DMS114 treated with DMSO at 0.1 percent for 48 hours (cell line): ENCODE measurements at regions not wholly inside any gene's neighbourhood (a gene's known extent, or its start where the extent isn't known, plus 50 kb on each side); places are given as distances from the start of the nearest gene placed in this dataset.

Experiments
- DNase-seq: peaks from one replicate; lab custom pipeline; 2025; ENCODE audit not compliant: unreplicated experiment; lab: John Stamatoyannopoulos, UW

DNA sequence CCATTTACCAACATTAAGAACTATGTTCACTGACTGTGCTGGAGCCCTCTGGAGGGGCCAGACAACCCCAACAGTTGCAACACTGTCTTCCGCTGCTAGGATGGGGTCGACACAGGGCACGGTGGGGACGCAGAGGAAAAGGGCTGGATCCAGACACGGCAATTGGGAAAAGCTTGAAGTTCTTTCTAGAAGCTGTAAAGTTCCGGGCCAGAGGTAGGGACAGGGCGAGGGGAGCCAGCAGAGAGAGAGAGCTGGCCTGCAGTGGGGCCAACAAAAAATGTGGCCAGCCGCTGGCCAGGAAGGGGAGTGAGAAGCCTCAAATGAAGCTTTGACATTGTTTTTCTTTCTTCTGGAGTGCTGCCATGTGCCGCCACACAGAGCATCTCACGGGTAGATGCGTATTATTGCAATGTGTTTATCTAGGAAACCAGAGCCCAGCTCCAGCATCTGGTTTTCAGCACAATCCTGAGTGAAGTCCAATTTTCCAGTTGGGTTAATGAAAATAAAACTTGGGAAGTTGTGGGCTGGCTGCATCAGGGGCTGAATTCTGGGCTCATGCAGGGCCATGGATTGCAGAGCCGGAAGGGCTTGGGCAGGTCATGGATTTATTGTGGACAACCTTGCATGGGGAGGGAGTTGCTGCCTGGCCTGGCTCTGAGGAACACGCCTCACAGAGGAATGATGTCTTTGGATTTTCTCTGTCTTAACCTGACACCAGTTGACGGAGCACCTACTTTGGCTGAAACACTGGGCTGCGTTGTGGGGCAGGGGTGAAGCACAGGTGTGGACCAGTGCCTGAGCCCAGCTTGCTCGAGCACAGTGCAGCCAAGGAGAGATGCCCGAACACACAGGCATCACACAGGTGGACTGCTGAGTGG, 67.6 kb upstream of the AMPD3 start:
- no peak for DNase-seq

DNA sequence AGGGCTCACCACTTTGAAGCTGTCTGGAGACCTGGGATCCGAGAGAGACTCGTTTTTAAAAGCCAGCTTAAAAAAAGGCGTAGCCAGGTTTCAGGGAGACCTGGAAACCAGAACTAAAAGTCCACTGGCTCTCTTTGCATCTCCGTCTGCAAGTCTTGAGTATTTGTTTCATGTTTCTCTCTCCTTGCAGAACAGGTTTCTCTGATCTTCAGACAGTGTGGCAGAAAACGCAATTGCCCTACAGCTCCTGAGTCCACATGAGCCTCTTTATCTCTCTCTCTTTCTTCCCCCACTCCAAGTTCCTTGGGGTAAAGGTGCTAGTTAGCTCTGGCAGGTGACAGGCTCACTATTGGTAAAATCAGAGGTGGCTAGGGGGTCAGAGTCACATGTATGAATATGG, 67.0 kb upstream of the AMPD3 start:
- no peak for DNase-seq

DNA sequence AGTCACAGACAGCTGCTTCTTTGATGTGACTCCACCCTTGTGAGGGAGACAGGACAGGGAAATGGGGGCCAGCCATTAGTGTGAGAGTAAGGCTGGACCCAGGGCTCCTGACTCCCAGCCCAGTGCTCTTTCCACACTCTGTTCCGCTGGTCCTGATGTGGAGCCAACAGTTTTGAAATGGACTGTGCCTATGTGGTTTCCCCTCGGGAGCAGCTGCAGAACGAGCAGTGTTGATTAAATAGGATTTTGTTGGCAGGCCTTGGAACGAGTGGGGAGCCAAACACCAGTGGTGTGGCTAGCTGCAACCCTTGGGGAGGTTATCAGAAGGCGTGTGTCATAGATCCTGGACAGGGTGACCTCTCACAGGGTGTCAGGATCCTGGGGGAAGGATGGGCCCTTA, 66.5 kb upstream of the AMPD3 start:
- no peak for DNase-seq

DNA sequence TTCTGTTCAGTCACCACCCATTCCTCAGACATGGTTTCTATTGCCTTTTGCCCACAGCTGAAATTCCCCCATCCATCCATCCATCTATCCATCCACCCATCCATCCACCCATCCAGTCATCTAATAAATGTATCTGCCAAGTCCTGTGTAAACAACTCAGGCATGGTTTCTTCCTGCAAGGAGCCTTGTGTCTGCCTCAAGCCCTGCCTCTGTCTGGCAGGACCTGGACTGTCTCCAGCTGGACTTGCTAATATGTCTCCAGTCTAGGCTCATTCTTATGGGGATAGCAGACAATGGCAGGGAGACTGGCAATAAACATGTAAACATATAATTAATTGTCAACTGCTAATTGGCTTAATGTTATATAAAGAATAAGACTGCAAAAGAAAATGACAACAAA, 64.7 kb upstream of the AMPD3 start:
- DNase-seq = no peak

DNA sequence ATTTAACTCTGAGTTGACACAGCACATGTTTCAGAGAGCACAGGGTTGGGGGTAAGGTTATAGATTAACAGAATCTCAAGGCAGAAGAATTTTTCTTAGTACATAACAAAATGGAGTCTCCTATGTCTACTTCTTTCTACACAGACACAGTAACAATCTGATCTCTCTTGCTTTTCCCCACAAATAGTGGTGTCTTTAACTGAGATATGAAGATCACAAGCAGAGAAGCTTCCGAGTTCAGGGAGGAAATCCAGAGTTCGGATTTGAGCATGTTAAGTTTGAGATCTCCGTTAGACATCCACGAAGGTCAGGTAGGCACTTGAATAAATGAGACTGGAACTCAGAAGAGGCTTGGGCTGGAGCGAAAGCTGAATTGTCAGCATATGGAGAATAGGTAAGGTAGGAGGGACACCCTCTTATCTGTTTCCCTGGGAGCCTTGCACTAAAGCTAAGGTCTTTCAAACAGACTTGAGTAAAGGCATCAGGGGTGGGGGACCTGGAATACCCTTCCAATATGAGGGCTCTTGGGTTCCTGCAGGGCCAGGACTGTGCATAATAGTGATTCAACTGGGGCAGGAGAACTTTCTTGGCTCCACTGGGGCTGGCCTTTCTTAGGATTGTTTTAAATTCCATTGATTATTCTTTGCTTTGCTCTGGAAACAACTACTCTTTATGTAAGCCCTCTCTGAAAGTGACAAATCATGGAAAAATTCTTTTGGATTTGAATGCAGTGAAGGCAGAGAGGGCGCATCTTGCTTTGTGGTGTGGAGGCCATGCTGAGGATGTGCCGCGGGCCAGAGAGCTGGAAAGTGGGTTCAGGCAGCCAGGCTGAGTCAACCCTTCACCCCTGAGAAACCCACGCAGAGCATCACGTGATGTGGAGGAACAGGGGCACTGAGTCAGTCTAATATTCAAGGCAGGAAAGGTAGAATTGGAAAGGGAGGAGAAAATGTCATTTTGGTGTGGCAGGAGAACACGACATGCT, 62.7 kb upstream of the AMPD3 start:
- no peak for DNase-seq

DNA sequence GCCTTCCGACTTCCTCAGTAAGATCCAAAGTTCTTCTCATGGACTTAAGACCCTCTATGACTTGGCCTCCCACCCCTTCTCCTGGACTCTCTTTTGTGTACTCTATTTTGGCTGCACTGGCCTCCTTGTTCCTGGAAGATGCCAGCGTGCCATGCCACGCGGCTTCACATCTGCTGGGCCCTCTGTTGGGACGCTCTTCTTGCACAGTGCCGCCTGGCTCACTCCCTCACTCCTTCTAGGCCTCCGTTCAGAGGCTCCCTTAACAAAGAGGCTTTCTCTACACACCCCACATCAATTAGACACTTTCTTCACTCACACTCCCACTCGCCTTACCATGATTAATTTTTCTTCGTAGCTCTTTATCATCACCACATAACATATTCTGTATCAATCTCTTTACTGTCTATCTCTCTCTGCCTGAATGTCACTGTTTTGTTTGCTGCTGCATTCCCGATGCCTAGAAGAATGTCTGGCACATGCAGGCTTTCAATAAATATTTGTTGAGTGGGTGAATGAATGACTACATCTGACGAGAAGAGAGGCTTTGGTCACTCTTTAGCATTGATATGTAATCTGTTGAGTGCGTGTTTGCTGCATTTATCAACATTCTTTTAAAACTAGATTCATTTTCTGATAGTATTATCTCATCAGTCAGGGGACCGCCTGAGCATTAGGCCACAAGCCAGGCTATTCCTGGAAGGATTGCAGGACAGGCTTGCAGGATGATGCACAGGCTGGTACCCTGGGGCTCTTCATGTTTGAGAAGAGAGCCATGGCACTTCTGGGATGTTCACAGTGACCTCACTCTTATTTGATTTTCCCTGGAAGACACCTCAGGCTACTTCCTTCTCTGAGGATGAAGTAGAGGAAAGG, 60.6 kb upstream of the AMPD3 start:
- DNase-seq = no peak

DNA sequence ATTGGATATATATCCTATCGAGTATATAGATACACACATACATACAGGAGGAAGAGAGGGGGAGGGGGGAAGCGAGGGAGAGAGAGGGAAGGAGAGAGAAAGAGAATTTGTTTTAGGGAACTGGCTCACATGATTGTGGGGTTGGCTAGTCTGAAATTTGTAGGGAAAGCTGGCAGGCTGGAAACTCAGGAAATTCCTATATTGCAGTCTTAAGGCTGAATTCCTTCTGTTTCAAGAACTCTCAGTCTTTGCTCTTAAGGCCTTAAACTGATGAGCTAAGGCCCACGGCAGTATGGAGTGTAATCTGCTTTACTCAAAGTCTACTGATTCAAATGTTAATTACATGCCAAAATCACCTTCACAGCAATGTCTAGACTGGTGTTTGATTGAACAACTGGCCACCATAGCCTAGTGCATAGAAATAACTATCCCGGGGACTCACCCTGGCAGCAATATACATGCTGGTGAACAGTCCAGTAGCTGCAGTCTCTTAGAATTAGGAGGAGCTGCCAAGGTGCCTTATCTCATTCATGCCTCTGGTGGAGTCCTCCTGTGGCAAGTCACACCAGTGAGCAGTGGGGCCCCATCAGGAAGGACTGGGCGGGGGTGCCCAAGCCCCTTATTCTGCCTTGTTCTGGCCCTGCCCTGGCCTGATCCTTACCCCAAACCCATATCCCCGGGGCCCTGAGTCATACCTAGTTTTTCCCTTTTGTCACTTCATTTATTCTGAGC, 59.7 kb upstream of the AMPD3 start:
- DNase-seq = no peak

DNA sequence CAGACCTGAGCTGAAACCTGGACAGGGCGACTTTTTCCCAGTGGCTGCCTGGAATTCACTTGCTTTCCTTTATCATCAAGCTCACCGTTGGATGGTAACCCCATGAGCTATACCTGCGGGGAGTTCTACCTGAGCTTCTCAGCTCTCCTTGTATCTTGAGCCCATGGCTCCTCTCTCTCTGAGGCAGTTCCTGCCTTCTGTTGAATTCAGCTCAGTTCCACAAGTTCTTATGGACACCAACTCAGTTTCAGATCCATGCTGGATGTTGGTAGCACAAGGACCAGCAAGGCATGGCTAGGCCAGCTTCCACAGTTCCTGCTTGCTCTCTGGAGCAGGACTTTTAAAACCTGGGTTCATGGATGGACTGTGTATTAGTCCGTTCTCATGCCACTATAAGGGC, 58.3 kb upstream of the AMPD3 start:
- DNase-seq = no peak

DNA sequence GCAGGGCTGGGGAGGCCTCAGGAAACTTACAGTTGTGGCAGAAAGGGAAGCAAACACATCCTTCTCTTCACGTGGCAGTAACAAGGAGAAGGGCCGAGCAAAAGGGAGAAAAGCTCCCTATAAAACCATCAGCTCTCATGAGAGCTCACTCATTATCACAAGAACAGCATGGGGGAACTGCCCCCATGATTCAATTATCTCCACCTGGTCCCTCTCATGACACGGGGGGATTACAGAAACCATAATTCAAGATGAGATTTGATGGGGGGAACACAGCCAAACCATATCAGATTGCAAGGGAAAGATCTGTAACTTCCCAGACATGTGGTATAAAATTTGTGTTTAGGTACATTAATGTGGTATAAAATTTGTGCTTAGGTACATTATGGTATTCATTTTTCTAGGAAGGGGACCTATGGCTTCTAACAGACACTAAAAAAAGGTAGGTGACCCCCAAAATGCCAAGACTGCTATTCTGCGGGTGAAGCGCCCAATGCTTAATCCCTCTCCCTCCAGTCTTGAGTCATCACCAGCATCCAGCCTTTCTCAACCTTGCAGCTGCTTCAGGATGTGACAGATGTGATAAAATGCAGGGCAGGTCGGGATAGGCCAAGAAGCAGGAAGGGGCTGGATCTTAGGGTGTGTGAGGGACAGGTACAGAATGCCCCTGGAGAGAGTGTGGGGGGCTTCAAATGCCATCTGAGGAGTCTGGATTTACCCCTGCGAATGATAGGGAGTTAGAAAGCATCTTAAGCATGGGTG, 57.7 kb upstream of the AMPD3 start:
- no peak for DNase-seq

DNA sequence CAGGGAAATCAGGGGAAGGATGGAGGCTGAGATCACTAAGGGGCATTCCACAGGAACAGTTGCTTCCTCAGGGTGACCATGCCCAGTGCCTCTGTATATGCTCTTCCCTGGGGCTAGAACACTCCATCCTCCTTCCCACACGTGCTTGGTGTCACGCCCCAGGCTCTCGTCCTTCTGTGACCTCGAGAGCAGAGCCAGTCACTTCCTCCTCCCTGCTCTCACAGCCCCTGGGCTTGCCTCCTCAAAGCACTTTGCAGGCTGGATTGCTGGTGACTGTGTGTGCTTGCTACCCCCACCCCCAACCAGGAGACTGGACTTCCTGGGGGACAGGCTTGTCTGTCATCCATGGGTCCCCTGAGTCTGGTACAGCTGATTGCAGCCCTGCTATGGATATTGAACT, 56.5 kb upstream of the AMPD3 start:
- no peak for DNase-seq

DNA sequence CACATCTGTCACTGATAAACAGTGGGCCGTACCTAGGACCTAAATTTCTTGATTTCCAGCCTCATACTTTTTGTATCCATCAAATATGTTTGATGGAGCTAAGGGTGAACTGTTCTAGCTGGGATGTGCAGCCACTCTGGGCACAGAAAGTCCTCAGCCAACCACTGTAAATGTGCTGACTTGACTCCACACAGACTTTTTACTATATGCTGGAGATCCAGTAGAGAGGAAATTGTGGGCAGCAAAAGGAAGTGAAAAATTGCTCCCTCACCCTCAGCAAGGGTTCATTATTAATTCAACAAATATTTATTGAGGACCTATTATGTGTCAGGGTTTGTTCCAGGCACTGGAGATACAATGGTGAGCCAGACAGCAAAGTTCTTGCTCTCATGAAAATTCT, 54.2 kb upstream of the AMPD3 start:
- no peak for DNase-seq

DNA sequence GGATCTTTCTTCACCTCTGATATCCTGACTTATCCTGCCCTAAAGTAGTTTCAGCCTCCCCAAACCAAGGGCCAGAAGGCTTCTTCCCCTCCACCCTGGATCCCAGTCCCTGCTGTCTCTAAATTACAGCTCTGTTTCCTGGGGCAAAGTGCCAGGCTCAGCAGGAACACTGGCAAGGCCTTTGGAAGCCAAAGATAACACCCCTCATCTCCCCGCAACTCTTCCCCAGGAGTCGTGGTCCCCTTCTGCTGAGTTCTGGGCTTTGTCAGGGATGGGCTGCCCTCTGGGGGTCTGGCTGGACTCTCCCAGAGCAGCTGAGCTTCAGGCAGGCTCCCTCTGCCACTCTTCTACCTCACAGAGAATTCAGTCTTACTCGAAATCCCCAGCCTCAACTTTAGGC, 53.8 kb upstream of the AMPD3 start:
- DNase-seq = no peak

DNA sequence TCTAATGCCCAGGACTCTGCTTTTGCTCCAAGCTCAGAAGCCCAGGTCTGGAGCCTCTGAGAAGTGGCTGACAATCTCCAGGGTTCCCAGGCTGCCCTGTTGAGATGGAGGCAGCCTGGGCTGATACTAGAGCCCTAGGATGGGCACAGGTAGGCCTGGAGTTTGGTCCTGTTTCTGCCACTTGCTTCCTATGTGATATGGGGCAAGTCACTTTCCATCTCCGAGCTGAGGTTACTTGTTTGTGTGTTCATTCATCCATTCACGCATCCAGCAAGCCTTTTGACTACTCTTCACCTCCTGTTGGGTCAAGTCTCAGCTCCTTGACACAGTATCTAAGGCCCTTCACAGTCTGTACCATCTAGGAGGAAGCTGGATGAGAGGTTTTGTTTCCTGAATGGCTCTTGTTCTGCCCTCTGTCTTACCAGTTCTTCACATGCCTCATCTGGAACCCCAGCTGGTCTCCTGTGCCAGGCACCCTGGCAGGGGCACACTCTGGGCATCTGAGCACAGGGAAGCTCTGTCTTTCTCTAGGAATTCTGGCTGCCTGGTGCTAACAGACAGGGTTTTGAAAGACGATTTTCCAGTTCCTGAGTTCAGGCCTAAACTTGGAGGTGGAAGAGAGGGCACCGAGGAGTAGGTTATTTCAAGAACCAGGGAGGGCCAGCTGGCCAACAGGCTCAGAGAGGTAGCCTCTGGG, 53.2 kb upstream of the AMPD3 start:
- DNase-seq = no peak
